GM21447 (cell line): ENCODE measurements at regions not wholly inside any gene's neighbourhood (a gene's known extent, or its start where the extent isn't known, plus 50 kb on each side); places are given as distances from the start of the nearest gene placed in this dataset.

Experiments
- ATAC-seq: cut with Tn5 transposase; IDR thresholded peaks from one replicate; pipeline ENCODE4 v1.9.1; 2021; ENCODE audit not compliant: unreplicated experiment

DNA sequence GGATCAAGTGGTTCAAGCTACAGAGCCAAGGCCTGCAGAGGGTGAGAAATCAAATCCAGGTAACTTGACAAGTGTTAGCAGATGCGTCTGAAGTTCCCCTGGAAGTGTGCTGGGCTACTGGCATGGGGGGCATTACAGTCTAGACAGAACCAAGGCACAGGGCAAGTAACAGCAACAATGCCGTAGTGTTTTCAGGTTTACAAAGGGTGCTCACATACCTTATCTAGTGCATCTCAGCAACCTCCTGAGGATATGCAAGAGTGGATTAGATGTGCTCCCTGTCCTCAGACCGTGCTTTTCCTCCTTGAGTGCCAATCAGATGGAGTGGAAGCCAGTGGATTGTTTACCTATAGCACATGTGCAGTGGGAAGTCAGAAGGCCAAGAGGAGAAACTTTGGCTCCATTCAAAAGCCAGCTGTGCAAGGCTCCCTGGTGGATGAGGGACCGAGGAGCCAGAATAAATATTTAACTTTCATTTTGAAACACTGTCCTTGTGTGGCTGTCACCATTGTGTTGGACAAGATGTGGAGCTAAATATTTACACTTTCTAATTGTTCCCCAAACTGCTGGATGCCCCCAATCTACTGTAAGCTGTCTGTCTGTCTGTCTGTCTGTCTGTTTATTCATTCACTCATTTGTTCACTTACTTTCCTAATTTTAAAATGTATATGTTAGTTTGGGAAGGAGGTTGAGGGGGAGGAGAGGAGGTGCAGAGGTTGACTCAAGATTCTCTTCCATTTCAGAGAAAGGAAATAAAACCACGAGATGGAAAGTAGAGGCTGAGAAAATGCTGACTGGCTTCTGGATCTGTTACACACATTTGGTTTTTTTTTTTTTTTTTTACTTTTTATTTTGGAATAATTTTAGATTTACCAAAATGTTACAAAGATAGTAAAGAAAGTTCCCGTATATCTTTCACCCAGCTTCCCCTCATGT, 184.0 kb upstream of the PARP11 start:
- no peak for ATAC-seq

DNA sequence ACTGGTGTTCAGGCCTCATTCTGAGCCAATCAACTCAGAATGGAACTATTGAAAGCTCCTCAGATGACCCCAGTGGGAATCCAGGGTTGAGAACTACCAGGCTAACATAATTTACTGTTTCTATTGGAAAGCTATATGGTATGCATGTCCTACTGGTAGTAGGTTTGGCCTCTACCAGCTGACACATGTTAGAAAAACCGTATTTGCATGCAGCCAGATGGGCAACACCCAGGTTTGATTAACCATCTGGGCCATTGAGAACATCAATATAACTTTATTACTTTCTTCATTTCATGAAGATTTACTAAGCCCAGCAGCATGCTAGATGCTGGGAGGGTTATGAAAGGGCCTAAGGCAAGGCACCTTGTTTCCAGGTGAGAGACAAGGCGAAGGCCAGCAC, 181.4 kb upstream of the PARP11 start:
- ATAC-seq = no peak

DNA sequence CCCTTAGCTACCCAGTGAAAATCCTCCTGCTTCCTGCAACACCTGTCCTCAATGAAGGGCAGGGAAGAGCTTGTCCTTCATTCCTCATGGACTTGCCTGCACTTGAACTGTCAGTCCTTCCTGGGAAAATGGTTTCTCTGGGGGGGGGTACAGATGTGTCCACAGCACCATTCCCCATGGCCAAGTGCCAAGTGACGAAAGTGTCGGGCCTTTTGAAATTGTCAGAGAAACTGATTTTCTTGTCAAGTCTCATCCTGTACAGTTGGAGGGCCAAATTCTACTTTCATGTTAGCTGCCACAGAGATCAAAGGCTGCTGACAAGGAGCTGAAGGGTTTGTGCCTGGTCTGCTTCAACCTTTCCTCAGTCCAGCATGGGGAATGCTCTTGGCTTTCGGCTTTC, 179.5 kb upstream of the PARP11 start:
- ATAC-seq = no peak

DNA sequence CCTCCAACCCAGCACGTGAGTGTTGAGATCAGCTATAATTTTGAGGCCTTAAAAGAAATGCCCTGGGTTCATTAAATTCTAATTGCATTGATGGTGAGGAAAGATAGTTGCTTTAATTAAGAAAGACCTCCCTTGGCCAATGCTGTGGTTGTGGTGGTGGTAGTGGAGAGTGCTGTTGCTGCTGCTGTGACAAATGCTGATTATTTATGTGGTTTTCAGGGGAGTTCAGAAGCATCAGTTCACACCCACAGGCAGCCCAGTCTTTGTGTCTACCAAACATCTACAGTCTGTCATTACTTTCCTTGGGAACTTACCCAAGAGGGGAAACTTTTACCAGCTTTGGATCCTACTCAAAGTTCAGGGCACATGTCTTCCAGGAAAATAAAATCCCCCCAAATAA, 178.4 kb upstream of the PARP11 start:
- ATAC-seq = no peak

GRCh38 chr12:4050340-4050739, 177.1 kb upstream of the PARP11 start:
- ATAC-seq = no peak

- no peak for ATAC-seq
Measured at GRCh38 chr12:4049298-4050080, 176.3 kb upstream of the PARP11 start.

GRCh38 chr12:4047421-4047820, 174.2 kb upstream of the PARP11 start:
- ATAC-seq = no peak

DNA sequence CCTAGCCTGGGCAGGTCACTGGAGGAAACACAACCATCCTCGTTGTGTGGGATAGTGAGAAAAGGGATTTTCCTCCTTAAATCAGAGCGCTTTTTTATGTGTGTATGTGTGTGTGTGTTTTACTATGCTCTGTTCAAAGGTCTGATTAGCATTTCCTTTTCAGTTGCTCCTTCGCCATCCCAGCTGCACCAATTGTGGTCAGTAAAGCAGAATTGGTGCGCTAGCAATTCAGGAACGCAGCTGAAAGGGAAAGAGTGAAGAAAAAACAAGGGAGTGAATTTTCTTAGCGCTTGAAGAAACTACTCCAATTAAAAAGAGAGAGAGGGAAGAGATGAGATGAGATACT, 173.3 kb upstream of the PARP11 start:
- no peak for ATAC-seq

DNA sequence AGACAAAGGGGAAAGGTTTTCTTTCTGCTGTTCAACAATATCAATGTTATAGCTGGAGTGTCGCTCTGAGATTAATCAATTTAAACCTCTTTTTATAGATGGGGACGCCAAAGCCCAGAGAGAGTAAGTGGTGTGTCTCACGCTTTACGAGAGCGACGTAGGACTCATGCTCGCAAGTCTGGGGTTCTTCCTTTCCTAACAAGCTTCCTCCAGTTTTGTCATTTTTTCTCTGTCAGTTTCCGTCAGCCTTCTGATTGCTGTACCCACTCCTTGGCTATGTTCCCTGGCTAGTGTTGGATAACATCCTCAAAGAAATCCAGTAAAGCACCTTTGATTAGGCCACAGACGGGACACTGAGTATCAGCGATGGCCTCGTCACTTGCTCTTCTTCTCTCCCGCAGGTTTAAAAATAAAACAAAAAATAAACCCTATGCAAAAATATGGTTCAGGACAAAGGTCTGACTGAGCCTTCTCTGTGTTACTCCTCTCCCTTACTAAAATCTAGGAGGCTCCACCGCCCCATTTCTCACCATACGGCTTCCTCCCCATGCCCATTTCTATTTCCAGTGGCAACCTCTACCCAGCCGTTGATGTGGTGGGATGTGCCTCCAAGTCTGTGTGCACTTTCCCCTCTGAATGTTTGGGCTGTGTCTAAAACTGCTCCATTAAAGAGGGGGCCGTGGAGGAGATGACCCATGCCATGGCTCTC, 172.7 kb upstream of the PARP11 start:
- ATAC-seq = no peak

- ATAC-seq = no peak
Measured at GRCh38 chr12:4044736-4045730, 171.8 kb upstream of the PARP11 start.

GRCh38 chr12:4044101-4044500, 170.9 kb upstream of the PARP11 start:
- no peak for ATAC-seq

- ATAC-seq = no peak
Measured at GRCh38 chr12:4041187-4041885, 168.1 kb upstream of the PARP11 start.

GRCh38 chr12:4039931-4040330, 166.7 kb upstream of the PARP11 start:
- ATAC-seq = no peak

GRCh38 chr12:4037747-4038312, 164.6 kb upstream of the PARP11 start:
- ATAC-seq = no peak

DNA sequence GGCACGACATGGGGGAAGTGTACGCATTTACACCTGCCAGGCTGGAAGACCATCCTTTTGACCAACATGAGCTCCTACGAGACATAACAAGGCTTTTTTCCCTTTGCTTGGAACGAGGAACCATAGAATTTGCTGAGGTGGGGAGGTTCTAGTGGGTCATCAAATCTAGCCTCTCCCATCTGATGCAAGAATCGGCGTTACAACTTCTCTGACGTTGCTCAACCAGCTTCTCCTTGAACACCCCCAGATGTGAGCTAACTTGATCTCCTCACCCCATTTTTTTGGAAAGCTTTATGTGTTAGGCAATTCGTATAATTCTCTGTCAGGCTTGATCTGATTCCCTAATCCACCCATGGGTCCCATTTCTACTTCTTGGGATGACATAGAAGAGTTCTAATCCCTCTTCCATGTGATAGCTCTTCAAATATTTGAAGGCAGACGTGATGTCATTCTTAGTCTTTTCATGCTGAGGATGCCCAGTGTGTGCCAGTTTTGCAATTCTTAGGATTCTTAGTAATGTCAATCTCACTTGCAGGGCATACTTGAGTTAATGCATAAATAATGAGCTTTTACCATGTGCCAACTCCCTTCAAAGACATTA, 163.6 kb upstream of the PARP11 start:
- no peak for ATAC-seq

- ATAC-seq = no peak
Measured at GRCh38 chr12:4034921-4035320, 161.7 kb upstream of the PARP11 start.

- no peak for ATAC-seq
Measured at GRCh38 chr12:4032924-4033615, 159.9 kb upstream of the PARP11 start.

GRCh38 chr12:4031703-4032291, 158.6 kb upstream of the PARP11 start:
- ATAC-seq = no peak
